NCI-H446 treated with DMSO at 0.1 percent for 48 hours (cell line): ENCODE measurements at regions not wholly inside any gene's neighbourhood (a gene's known extent, or its start where the extent isn't known, plus 50 kb on each side); places are given as distances from the start of the nearest gene placed in this dataset.

ENCODE experiments used
- DNase-seq: peaks from one replicate; lab custom pipeline; 2025; lab: John Stamatoyannopoulos, UW

DNA sequence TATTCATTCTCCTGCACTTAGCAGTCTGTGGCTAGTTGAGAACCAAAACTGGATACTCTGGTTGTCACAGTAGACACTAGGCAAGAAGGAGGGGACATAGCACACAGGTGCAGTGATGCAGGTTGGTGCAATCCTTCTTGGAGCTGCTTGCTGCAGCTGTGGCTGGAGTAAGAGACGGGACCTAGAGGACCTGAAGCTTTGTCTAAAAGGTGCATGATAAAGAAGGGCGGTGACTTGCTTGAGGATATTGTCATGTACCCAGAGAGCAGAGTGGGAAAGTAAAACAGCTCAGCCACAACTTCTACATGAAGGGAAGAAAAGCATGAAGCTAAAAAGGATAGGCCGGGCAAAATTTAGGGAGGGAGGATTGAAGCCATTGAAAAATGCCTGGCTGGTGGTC, 304.1 kb upstream of the KIRREL3 start:
- DNase-seq, result no peak

DNA sequence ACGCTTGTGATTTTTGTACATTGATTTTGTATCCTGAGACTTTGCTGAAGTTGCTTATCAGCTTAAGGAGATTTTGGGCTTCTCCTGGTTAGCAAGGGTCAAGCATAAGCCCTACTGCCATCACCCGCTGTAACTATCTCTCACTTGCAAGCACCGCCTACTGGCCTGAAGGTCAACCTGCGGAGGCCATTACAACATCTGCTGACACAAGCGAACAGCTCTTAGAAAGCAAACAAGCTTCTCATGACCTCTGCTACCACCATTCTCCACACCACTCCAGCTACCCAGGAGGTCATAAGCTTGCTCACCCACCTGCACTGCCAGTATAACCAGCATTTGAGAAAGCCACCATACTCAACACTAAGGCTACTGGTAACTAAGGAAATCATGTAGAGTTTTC, 288.4 kb upstream of the KIRREL3 start:
- DNase-seq, result no peak

- DNase-seq, result no peak
Measured at GRCh38 chr11:127281534-127281933, 281.0 kb upstream of the KIRREL3 start.

- DNase-seq, result no peak
Measured at GRCh38 chr11:127275774-127276173, 275.2 kb upstream of the KIRREL3 start.

DNA sequence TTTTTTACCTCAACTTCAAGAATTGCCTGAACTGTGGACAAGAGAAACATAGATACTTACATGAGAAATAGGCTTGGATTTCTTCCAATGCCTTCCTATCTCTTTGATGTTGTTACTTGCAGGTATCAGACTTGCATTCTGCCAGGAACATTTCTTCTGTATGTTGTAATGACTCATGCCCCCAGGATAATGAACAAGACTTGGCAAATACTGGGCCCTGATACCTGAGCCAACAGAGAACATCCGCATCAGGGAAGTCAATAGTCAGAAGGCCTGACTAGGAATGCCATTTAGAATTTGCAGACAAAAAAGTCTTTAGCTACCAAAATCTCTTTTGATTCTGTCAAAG, 273.7 kb upstream of the KIRREL3 start:
- DNase-seq, result no peak

GRCh38 chr11:127273593-127274327, 273.2 kb upstream of the KIRREL3 start:
- DNase-seq, result no peak

DNA sequence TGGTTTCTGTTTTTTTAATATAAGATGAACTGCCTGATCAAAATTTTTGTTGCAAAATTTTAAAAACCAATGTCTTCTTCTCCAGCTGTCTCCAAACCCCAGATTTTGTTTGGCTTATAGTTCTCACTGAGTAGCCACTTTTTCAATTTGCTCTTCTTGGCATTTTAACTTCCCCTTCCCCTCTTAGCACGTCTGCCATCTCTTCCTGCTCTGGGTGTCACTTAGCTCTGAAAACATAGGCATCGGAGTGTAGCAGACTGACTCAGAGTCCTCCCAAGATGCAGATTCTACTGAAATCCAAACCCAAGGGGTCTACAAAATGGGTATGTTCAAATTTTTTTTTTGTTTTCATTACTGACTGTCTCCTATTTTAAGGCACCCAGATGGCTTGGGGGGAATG, 270.3 kb upstream of the KIRREL3 start:
- DNase-seq, result no peak

DNA sequence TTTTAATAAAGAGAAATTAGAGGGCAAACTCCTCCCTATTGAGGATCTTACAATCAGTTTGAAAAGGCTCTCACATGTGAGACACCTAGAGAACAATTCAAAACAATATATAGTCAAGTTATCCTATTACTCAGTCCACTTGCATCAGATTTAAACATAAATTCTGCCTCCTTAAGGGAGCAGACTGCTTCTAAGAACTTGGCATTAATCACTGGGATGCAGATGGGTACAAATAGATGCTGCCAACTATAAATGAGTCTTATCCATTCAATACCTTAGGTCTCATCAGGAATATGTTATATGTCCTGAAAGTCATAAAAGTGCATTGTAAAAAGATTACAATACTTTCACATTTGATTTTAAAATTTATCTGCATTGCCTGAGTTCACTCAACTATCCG, 269.3 kb upstream of the KIRREL3 start:
- no peak for DNase-seq

- DNase-seq, result no peak
Measured at GRCh38 chr11:127268932-127269331, 268.4 kb upstream of the KIRREL3 start.

- no peak for DNase-seq
Measured at GRCh38 chr11:127268521-127268920, 268.0 kb upstream of the KIRREL3 start.

GRCh38 chr11:127259102-127259501, 258.5 kb upstream of the KIRREL3 start:
- DNase-seq, result no peak

DNA sequence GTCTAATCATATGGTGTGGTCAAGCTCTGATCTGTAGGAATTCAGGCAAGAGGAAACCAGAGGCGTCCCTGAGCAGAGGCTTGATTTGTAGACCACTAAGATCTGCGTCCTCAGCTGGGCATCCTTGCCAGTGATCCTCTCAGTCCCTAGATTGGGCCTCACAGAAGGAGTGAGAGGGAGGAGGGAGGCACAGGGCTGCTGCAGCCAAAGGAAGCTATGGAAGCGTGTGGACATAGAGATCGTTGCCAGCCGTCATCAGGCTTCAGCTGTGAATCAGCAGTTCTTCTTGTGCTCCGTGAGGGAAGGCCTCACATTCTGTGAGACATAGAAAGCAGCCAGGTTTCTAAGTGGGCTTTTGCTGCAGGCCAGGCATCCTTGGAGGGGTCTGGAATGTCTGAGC, 254.6 kb upstream of the KIRREL3 start:
- no peak for DNase-seq

DNA sequence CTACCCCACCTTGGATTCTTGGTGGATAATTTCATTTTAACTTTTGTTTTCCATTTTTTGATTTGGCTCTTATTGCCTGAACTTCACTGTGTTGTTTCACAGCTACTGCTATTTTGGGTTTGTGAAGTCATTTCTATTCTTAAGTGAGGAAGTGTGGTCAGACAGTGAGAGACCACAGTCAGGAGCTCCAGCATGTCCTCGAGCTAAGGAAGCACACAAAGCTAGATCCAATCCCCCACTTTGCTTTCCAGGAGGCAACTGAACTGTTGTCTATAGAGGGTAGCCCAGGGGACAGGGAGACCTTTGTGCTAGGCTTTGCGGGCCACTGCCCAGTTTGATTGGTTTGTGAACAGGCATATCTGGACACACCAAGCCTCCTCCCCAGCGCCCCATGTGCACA, 251.8 kb upstream of the KIRREL3 start:
- DNase-seq, result no peak

GRCh38 chr11:127249576-127249975, 249.0 kb upstream of the KIRREL3 start:
- DNase-seq, result no peak

DNA sequence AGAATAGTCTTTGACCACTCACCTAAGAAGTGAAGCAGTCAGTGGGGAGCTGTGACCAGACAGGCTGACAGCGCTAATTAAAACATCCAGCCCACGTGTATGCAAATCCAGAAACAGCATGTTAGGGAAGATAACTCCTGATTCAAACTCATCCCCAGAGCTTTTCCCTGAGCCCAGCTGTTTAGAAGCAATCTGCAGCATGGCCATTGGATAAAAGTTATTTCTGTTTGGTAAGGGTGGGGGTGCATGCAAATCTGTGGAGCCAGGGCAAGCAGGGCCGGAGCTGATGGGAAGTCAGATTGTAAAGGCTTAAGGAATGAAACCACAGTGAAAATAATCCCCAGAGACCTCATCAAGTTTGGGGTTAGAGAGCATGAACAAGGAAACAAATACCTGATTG, 247.9 kb upstream of the KIRREL3 start:
- DNase-seq, result no peak

GRCh38 chr11:127247261-127247851, 246.8 kb upstream of the KIRREL3 start:
- no peak for DNase-seq

GRCh38 chr11:127242676-127243075, 242.1 kb upstream of the KIRREL3 start:
- no peak for DNase-seq

- DNase-seq, result no peak
Measured at GRCh38 chr11:127238321-127238720, 237.8 kb upstream of the KIRREL3 start.

- DNase-seq, result no peak
Measured at GRCh38 chr11:127236776-127237175, 236.2 kb upstream of the KIRREL3 start.

- no peak for DNase-seq
Measured at GRCh38 chr11:127233998-127234397, 233.4 kb upstream of the KIRREL3 start.

DNA sequence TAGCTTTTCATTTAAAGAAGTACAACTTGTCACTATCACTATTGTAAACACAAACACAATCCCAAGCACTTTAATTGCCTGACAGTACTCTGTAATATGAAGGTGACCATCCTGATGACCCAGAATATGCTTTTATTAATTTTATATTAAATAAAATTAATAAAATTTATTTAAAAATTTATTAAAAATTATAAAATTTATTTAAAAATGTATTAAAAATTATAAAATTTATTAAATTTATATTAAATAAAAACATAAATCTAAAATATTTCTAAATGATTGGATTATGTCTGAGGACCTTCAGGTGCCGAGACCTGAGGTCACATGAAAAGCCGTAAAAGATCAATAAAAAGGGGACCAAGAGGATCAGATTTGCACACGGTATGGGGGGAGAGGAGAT, 229.8 kb upstream of the KIRREL3 start:
- DNase-seq, result no peak

- DNase-seq, result no peak
Measured at GRCh38 chr11:127226949-127227348, 226.4 kb upstream of the KIRREL3 start.

DNA sequence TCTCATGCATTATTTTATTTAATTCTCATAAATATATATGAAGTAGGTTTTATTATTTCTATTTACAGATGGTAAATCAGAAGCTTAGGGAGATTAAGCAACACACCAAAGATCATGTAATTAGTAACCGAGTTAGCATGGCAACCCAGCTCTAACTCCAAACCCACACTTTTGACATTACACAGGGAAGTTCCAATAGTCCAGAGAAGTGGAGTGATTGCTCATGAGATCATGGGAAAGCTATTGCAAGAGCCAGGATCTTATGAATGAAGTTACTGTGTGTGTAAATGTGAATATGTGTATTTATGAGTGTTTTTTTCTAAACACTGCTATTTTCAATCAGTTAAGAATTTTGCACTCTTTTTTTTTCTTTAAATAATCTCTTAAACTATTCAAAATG, 225.8 kb upstream of the KIRREL3 start:
- no peak for DNase-seq

GRCh38 chr11:127225619-127226018, 225.0 kb upstream of the KIRREL3 start:
- DNase-seq, result no peak
